GM21528 (cell line): ENCODE measurements at regions not wholly inside any gene's neighbourhood (a gene's known extent, or its start where the extent isn't known, plus 50 kb on each side); places are given as distances from the start of the nearest gene placed in this dataset.

Experiments used
- ATAC-seq: cut with Tn5 transposase; IDR thresholded peaks from one replicate; pipeline ENCODE4 v1.9.1; 2021; ENCODE audit warnings: mild to moderate bottlenecking, moderate library complexity; ENCODE audit not compliant: unreplicated experiment, low FRiP score

GRCh38 chr4:33532821-33533220 lies 2711.5 kb downstream of the ARAP2 start:
- ATAC-seq, result no peak

- no peak for ATAC-seq
These were observed 2707.4 kb downstream of the ARAP2 start for GRCh38 chr4:33536898-33537297.

GRCh38 chr4:33537527-33537926 lies 2706.8 kb downstream of the ARAP2 start:
- ATAC-seq, result no peak

GRCh38 chr4:33543941-33544450 lies 2700.3 kb downstream of the ARAP2 start:
- no peak for ATAC-seq

- ATAC-seq, result no peak
These were observed 2693.1 kb downstream of the ARAP2 start for GRCh38 chr4:33551244-33551643.

- ATAC-seq, result no peak
These were observed 2683.1 kb downstream of the ARAP2 start for GRCh38 chr4:33561259-33561658.

- no peak for ATAC-seq
These were observed 2677.7 kb downstream of the ARAP2 start for GRCh38 chr4:33566649-33567048.

- no peak for ATAC-seq
These were observed 2666.5 kb downstream of the ARAP2 start for GRCh38 chr4:33577791-33578190.

GRCh38 chr4:33579951-33580350 lies 2664.4 kb downstream of the ARAP2 start:
- ATAC-seq, result no peak

- ATAC-seq, result no peak
These were observed 2651.6 kb downstream of the ARAP2 start for GRCh38 chr4:33592701-33593100.

GRCh38 chr4:33606951-33607350 lies 2637.4 kb downstream of the ARAP2 start:
- no peak for ATAC-seq

- ATAC-seq, result no peak
These were observed 2628.2 kb downstream of the ARAP2 start for GRCh38 chr4:33616121-33616520.

- no peak for ATAC-seq
These were observed 2618.6 kb downstream of the ARAP2 start for GRCh38 chr4:33625748-33626147.

GRCh38 chr4:33626221-33626620 lies 2618.1 kb downstream of the ARAP2 start:
- no peak for ATAC-seq

GRCh38 chr4:33628296-33628695 lies 2616.0 kb downstream of the ARAP2 start:
- ATAC-seq, result no peak

- no peak for ATAC-seq
These were observed 2595.3 kb downstream of the ARAP2 start for GRCh38 chr4:33649015-33649414.

GRCh38 chr4:33649471-33649870 lies 2594.8 kb downstream of the ARAP2 start:
- ATAC-seq, result no peak

- ATAC-seq, result no peak
These were observed 2594.3 kb downstream of the ARAP2 start for GRCh38 chr4:33650036-33650435.

- ATAC-seq, result no peak
These were observed 2585.3 kb downstream of the ARAP2 start for GRCh38 chr4:33658971-33659370.

- no peak for ATAC-seq
These were observed 2582.7 kb downstream of the ARAP2 start for GRCh38 chr4:33661636-33662035.

GRCh38 chr4:33685939-33686338 lies 2558.4 kb downstream of the ARAP2 start:
- no peak for ATAC-seq

GRCh38 chr4:33696041-33696440 lies 2548.3 kb downstream of the ARAP2 start:
- no peak for ATAC-seq

GRCh38 chr4:33696586-33696985 lies 2547.7 kb downstream of the ARAP2 start:
- no peak for ATAC-seq
